GM21423 (cell line): ENCODE measurements at regions not wholly inside any gene's neighbourhood (a gene's known extent, or its start where the extent isn't known, plus 50 kb on each side); places are given as distances from the start of the nearest gene placed in this dataset.

Source experiments
- ATAC-seq: cut with Tn5 transposase; IDR thresholded peaks from one replicate; pipeline ENCODE4 v1.9.1; 2021; ENCODE audit warnings: mild to moderate bottlenecking, moderate library complexity; ENCODE audit not compliant: unreplicated experiment

- ATAC-seq = no peak
Measured at GRCh38 chr15:94105760-94106159, 125.6 kb upstream of the MCTP2 start.

GRCh38 chr15:94100863-94101262, 130.5 kb upstream of the MCTP2 start:
- ATAC-seq = no peak

GRCh38 chr15:94099574-94099960, 131.8 kb upstream of the MCTP2 start:
- no peak for ATAC-seq

- no peak for ATAC-seq
Measured at GRCh38 chr15:94098921-94099573, 132.3 kb upstream of the MCTP2 start.

- no peak for ATAC-seq
Measured at GRCh38 chr15:94097552-94097951, 133.8 kb upstream of the MCTP2 start.

- ATAC-seq = no peak
Measured at GRCh38 chr15:94094310-94094709, 137.1 kb upstream of the MCTP2 start.

GRCh38 chr15:94086341-94086740, 145.0 kb upstream of the MCTP2 start:
- ATAC-seq = no peak

- no peak for ATAC-seq
Measured at GRCh38 chr15:94083467-94084052, 147.8 kb upstream of the MCTP2 start.

GRCh38 chr15:94081829-94082228, 149.5 kb upstream of the MCTP2 start:
- no peak for ATAC-seq

GRCh38 chr15:94080989-94081605, 150.3 kb upstream of the MCTP2 start:
- no peak for ATAC-seq

GRCh38 chr15:94080416-94080815, 150.9 kb upstream of the MCTP2 start:
- no peak for ATAC-seq

GRCh38 chr15:94079968-94080367, 151.4 kb upstream of the MCTP2 start:
- ATAC-seq = no peak

GRCh38 chr15:94079459-94079858, 151.9 kb upstream of the MCTP2 start:
- ATAC-seq = no peak

- no peak for ATAC-seq
Measured at GRCh38 chr15:94077938-94078337, 153.4 kb upstream of the MCTP2 start.

- no peak for ATAC-seq
Measured at GRCh38 chr15:94075349-94075748, 156.0 kb upstream of the MCTP2 start.

- ATAC-seq = no peak
Measured at GRCh38 chr15:94070356-94071295, 160.7 kb upstream of the MCTP2 start.

GRCh38 chr15:94069844-94070243, 161.5 kb upstream of the MCTP2 start:
- ATAC-seq = no peak

- ATAC-seq = no peak
Measured at GRCh38 chr15:94066811-94067210, 164.6 kb upstream of the MCTP2 start.

GRCh38 chr15:94066046-94066445, 165.3 kb upstream of the MCTP2 start:
- ATAC-seq = no peak

GRCh38 chr15:94064676-94065313, 166.6 kb upstream of the MCTP2 start:
- no peak for ATAC-seq

- no peak for ATAC-seq
Measured at GRCh38 chr15:94061041-94061440, 170.3 kb upstream of the MCTP2 start.
